Fibroblast of skin of abdomen (primary cell): ENCODE measurements at regions not wholly inside any gene's neighbourhood (a gene's known extent, or its start where the extent isn't known, plus 50 kb on each side); places are given as distances from the start of the nearest gene placed in this dataset.
"Not testable (repeated sequence)": the region's sequence is repeated elsewhere in the genome, so short reads cannot be mapped to it uniquely, and the experiment has no call there.

Source experiments
- DNase-seq: peaks from one replicate; pipeline ENCODE4 v3.0.0-alpha.2; 2013

DNA sequence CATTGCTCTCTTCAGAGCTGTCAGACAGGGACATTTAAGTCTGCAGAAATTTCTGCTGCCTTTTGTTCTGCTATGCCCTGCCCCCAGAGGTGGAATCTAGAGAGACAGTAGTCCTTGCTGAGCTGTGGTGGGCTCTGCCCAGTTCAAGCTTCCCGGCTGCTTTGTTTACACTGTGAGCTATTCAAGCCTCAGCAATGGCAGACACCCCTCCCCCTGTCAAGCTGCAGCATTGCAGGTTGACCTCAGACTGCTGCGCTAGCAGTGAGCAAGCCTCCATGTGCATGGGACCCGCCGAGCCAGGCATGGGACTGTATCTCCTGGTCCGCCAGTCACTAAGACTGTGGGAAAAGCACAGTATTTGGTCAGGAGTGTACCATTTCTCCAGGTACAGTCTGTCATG lies 53.6 kb upstream of the MAPK10 start:
- DNase-seq, result not testable (repeated sequence)

DNA sequence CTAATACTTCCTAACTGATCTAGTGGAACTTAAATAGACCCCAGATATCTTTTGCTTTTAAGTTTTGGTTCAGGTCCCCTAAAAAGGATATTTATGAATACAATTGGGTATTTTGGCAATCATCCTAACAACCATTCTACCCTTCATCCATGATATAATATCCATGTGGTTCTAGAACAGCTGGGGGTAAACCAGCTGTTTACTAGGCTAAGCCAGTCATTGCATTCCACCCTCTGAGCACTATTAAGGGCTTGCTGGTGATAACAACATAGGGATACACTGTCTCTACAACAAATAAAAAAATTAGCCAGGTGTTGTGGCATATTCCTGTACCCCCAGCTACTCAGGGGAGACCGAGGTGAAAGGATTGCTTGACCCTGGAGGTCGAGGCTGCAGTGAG lies 54.8 kb upstream of the MAPK10 start:
- DNase-seq, result no peak

DNA sequence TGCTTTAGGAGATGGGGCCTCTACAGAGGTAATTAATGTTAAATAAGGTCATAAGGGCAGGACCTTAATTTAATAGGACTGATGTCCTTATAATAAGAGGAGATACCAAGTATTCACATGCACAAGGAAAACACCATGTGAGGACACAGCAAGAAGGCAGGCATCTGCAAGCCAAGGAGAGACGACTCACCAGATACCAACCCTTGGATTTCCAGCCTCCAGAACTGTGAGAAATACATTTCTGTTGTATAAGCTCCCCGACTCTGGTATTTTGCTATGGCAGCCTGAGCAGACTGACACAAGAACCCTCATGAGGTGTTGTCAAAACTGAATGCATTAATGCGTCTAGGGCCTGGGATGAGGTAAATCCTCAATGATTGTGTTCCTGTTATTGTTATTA lies 56.2 kb upstream of the MAPK10 start:
- peak; percentile 5 for DNase-seq

DNA sequence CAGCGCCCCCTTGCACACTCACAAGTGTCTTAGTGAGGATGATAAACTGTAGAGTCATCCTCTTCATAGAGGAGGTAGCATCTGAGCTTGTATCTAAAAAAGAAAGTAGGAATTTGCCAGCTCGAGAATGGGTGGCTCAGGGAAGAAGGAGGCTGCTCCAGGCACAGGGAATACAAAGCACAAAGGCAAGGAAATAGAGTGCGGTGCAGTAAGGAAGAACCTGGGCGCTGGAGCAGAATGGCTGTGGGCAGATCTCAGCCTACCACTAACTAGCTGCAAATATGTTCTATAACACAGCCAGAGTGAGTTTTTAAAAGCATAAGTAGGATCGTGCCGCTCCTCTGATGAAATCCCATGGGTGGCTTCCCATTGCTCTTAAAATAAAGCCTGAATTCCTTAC lies 61.6 kb upstream of the MAPK10 start:
- no peak for DNase-seq

DNA sequence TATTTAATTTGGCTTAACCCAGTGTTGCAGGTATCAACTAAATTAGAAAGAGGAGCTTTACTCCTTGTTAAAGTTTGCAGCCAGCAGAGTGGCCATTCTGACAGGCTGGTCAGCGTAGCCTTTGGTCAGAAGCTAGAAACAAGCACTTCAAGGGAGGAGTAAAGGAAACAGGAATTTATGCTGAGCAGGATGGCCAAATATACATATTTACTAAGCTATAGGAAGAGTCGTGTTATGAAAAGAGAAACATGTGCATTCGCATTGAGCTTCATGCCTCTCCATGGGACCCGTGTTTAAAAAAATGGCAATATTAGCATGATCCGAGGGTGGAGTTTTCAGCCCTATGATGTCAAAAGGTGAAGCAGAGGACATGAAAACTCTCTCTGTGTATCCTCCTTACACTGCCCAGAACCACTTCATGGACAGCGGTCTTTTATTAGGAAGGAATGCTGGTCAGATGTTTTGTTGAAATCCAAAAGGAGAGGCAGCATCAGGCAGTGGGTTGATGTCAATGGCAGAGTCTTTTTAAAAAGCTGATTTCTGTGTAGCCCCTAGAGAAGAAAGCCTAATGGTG lies 71.8 kb upstream of the MAPK10 start:
- no peak for DNase-seq

DNA sequence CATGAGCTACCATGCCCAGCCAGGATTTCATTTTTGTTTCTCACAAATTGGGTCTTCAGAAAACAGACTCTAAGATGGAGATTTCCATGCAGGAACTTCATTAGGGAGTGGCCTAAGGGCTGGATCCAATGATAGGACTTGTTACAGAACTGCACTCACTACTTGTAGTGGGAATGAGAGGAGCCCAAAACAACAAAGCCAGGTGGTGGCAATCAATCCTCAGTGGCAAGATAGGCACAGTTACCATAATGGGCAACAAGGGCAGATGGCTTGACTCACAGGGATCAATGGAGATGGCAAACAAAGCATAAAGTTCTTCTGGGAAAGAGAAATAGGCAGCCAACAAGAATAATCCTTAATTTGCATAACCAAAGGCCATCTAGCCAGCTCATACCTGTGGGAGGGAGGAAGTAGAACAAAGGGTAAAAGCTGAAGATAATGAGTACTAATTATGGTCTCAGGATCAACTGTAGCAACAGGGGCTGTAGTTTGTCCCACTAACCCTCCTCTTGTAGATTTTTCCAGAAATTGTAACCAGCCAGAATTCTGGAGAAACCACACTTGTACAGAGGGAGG lies 72.8 kb upstream of the MAPK10 start:
- no peak for DNase-seq

DNA sequence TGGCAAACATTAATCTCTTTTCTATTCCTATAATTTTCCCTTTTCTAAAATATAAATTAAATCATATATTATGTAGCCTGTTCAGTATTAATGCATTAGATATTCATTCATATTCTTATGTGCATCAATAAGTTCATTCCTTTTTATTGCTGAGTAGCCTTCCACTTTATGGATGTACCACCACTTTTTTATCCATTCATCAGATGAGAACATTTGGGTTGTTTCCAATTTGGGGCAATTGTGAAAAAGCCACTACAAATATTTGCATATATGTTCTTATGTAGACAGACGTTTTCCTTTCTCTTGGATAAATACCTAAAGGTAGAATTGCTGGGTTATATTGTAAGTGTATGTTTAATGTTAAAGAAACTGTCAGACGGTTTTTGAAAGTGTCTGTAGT lies 79.4 kb upstream of the MAPK10 start:
- no peak for DNase-seq

DNA sequence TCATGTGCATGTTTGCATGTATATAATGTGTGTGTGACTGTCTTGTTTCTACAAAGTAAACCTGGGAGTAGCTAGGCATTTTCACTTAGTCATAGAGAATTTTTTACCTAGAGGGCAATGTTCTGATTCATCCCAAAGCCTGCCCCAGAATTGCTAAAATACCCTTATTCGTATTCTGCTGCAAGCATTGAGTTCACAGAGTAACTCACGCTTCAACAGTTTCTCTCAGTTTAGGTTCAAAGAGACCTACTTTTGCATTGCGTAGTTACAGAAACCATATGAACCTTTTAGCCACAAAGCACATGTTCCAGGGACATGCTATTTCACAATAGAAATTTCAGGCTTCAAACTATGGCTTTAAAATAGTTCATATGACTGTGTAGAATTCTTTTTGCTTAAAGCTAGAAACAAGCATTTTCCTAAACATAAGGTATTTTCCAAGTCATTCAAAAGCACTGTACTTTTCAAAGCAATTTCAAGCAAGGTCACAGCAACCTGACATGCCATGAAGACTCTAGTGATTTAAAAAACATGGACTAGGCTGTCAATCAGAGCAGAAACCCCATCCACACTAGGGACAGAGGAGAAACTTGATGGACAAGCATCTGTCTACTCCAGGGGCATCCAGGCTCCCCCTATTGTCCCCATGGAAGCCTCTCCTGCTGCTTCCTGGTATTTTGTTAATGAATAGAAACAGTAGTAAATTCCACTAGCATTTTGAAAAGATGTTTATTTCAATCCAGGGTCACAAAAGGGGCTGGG lies 81.5 kb upstream of the MAPK10 start:
- DNase-seq, result peak; percentile 55

DNA sequence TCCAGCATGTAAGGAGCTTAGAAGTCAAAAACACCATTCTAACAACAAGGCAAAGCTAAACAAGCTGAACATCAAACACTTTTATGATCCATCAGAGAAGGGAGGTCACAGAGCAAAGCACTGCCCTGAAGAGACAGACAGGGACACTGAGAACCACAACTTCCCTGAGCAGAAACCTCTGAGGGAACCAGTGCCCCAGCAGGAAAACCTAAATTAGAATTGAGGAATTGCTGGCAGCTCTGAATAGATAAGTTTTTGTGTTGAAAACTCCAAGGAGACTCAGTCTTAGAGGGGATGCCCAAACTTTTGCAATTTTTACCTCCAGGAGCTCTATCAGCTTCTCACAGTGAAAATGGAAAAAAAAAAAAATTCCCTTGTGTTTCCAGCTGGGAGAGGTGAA lies 83.0 kb upstream of the MAPK10 start:
- DNase-seq, result no peak

DNA sequence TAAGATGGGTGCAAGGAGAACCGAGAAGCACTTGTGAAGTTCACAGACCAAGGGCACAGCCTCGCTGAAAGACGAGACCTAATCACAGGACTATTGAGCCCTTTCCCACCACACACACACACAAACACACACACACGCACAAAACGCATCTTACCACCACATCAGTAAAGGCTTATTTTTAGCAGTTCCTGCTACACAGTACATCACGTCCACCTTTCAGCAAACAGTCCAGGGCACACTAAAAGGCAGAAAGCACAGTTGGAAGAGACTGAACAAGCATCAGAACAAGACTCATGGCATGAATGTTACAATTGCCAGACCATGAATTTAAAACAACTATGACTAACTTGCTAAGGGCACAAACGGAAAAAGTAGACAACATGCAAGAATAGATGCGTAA lies 83.6 kb upstream of the MAPK10 start:
- DNase-seq, result no peak

DNA sequence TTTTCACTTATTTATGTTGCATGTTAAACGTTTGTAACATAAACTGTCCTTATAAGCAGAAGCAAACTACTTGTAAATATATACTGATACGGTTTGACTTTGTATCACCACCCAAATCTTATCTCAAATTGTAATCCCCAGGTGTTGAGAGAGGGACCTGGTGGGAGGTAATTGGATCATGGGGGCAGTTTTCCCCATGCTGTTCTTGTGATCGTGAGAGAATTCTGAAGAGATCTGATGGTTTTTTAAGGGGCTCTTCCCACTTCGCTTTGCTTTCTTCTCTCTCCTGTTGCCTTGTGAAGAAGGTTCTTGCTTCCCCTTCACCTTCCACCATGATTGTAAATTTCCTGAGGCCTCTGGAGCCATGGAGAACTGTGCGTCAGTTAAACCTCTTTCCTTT lies 87.1 kb upstream of the MAPK10 start:
- no peak for DNase-seq

DNA sequence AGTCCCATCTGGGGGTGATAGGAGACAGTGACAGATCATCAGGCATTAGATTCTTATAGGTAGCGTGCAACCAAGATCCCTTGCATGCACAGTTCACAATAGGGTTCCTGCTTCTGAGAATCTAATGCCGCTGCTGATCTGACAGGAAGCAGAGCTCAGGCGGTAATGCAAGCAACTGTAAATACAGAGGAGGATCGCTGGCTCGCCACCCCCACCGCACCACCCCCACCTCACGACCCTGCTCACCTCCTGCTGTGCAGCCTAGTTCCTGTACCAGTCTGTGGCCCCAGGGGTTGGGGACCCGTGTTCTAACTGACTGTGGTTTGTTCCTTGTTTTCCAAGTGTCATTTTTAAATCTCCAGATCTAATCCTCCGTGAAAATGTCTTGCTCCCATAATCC lies 89.0 kb upstream of the MAPK10 start:
- DNase-seq, result no peak

DNA sequence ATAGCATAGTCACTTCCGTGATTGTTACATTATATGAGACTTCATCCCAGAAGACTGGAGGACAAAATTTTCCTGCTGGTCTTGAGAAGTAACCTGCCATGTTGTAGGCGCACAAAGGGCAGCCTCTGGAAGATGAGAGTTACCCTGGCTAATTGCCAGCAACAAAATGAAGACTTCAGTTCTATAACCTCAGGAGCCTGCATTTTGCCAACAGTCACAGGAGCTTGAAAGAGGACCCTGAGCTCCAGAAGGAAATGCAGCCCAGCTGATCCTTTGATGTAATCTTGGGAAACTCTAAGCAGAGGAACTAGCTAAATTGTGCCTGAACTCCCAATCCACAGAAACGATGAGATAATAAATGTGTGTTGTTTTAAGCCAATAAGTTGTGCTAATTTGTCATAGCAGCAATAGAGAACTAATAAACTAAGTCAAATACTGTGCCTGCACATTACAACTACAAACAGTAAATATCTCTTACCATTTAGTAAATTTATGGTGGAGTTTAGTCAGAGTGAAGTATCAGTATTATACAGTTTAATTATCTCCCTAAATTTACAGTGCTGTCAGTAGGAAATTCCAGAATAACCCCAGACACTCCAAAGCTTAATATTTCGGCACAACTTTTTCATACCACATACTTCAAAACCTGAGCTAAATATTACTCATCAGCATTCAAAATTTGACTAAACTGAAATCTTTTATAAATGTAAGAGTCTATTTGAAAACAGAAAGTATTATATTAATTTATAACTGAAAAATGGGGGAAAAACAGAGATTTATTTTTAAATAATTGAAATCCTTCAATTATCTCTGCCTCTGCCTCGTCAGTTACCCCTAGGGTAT lies 90.1 kb upstream of the MAPK10 start:
- peak; percentile 66 for DNase-seq

DNA sequence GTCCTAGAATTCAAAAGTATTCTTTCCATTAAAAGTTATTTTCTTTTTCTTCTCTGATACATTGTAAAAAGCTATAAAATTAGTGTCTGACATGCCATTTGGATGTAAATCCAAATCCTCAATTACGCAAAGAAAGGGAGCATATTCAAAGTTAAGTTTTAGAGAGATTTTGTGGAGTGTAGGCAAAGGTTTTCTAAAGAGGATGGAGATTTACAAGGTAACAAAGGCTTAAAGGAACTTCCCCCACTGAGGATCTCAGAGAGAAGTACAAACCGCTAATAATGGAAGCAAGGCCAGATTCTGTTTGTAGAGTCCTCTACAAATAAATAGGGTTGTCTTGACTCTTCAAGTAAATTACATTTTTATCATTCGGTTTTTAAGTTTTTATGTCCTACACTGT lies 91.0 kb upstream of the MAPK10 start:
- no peak for DNase-seq

DNA sequence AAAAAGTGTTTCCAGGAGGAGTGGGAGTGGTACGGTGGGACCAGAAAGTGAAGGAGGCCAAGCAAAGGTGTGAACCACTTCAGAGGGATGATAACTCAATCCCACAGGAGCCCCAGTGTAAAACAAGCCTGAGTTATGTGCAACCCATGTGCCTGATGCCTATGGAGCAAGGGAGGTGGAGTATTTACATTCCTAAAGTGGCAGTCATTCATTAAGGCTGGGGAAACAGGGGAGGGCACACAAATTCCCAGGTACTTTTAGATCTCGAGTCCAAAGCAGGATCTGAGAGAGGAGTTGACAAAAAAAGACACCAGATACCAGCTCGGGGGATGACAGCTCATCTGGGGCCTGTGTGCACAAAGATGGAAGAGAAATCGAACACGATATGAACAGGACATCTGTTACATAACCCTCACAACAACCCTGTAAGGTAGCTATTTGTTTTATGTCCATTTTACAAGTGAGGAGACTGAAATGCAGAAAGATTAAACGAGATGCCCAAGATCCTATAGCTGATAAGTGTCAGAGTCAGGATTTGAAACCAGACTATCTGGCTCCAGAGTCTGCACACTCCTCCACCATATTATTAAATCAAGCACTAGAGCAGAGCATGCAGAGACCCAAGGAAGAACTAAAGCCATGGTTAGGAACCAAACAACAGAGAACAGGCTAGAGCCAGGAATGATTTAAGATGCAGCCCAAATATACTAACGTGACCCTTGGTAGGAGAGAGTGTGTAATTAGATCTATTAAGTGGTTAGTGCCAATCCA lies 91.9 kb upstream of the MAPK10 start:
- DNase-seq, result peak; percentile 36

DNA sequence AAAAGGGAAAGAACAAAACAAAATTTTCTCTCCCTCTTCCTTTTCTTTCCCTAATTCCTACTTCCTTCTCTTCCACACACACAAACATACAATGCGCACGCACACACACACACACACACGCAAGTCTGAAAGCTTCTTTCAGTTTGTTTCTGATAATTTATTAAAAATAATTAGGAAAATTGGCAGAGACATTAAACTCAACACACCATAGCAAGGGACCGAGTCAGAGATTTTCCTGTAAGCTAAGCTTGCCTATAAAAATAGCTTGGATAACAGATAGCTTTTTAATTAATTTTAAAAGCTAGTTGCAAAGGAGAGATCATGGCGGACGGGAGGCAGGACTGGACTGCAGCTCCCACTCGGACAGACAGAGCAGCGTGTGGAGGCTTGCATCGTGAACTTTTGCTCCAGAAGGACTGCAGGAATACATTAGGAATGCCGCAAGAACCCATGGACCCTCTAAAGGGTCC lies 92.6 kb upstream of the MAPK10 start:
- DNase-seq, result peak; percentile 51

DNA sequence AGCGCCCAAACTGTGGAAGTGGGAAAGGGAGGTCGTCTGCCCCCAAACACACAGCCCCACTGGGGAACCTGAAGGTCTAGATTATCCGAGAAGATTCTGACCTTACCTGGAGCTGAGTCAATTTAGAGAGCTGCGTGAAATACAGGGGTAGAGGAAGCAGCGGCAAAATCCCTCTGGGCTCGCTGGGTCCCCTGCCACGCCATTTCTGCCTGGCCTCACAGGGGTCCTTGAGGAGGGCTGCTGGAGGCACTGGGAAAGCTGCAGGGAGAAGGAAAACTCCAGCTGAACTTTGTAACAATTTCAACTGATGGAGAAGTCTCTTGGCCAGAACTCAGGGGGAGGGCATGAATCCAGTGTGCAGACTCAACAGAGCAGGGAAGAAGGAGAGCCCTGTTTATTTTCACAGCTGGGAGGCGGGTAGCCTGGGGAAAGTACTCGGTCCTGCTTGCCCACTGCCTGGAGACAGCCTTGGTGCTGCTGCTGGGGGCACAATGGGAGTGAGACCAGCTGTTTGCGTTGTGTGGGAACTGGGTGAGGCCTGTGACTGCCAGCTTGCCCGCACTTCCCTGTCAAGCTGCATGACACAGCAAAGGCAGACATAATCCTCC lies 93.2 kb upstream of the MAPK10 start:
- peak; percentile 16 for DNase-seq

DNA sequence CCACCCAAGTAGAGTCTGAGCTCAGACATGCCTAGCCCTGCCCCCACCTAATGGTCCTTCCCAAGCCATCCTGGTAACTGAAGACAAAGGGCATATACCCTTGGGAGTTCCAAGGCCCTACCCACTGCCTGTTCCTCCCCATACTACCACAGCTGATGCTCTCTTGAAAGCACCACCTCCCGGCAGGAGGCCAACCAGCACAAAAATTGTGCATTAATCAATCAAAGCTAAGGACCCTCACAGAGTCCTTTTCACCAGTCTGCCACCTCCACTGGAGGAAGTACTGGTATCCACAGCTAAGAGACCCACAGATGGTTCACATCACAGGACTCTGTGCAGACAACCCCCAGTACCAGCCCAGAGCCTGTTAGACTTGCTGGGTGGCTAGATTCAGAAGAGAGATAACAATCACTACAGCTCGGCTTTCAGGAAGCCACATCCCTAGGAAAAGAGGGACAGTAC lies 93.8 kb upstream of the MAPK10 start:
- not testable (repeated sequence) for DNase-seq

DNA sequence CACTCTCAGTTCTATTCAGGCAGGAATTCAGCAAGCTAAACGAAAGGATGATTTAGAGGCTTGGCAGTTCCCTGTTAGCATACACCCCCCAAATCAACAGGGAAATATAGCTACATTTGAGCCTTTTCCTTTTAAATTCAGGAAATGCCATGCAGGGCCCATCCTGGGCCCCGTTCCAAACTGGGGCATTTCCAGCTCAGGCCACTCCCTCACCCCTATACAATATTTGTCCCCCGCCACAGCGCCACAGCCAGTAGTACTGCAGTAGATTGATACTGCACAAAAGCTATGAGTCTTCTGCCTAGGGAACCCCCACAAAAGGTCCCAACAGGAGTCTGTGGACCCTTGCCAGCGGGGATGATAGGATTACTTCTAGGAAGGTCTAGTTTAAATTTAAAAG lies 102.0 kb upstream of the MAPK10 start:
- DNase-seq, result no peak

DNA sequence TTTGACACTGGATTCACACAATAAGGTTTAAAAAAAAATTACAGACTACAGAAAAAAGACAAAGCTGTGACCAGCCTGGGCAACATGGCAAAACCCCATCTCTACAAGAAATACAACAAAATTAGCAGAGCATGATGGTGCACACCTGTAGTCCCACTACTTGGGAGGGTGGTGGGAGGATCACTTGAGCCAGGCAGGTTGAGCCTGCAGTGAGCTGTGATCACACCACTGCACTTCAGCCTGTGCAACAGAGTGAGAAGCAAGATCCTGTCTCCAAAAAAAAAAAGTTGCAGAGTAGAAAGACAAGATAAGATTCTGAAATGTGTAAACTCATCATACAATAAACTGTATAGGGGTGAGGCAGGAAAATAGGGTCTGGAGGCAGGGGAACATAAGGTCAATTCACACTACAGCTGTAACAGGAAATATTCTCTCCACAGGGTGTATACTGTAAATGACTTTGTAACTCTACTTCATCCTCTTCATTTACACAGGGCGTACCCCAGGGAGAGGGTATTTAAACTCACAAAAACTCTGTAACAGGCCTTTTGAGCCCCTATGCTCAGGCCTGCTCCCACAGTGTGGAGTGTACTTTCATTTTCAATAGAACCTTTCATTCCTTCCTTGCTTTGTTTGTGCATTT lies 112.6 kb upstream of the MAPK10 start:
- DNase-seq, result no peak

DNA sequence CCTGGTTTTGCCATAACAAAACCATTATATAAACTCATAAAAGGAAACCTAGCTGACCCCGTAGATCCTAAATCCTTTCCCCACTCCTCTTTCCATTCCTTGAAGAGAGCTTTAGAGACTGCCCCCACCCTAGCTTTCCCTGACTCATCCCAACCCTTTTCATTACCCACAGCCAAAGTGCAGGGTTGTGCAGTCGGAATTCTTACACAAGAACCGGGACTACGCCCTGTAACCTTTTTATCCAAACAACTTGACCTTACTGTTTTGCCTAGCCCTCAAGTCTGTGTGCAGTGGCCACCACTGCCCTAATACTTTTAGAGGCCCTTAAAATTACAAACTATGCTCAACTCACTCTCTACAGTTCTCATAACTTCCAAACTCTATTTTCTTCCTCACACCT lies 116.0 kb upstream of the PTPN13 start:
- DNase-seq, result not testable (repeated sequence)
